HG03159 (cell line): ENCODE measurements at regions not wholly inside any gene's neighbourhood (a gene's known extent, or its start where the extent isn't known, plus 50 kb on each side); places are given as distances from the start of the nearest gene placed in this dataset.
A peak's percentile ranks its signal among the peaks of the same experiment; 100 is the strongest.
"Not testable (repeated sequence)": the region's sequence is repeated elsewhere in the genome, so short reads cannot be mapped to it uniquely, and the experiment has no call there.

Experiments used
- ATAC-seq: cut with Tn5 transposase; IDR thresholded peaks from one replicate; pipeline ENCODE4 v1.9.1; 2021; ENCODE audit warnings: mild to moderate bottlenecking, moderate library complexity; ENCODE audit not compliant: unreplicated experiment

DNA sequence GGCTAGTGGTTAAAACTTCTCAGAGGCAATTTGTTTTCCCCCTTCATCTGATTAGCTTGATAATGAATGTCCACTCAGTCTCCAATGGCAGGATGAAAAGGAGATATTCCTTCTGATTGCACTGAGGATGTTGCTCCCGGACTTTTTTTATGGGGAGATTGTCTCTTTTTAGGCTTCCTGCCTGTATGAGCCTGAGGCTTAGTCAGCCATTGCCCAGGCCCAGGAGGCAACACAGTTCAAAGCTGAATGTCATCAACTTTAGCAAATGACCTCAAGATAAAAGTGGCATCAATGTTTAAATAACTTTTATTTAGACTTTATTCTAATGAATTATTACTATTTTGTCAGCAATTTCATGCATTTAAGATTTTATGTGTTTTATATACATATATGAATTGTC is 162.9 kb upstream of the PTBP2 start:
- no peak for ATAC-seq

DNA sequence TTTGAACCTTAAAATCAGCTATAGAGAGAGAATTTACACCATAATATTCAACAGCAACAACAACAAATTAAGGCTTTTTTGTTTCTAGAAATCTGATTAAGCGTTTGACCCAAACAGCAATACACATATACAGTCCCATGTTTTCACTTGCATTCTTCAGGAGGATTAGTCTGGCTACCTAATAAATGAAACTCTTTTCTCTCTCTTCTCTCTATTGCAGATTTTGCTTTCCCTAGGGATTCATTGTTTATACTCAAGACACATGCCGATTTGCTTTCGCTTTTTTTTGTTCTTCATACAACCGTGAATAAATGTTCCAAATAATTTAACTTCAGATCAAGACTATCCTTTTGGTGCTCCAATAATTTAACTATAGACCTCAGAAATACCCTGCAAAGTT is 162.4 kb upstream of the PTBP2 start:
- no peak for ATAC-seq

DNA sequence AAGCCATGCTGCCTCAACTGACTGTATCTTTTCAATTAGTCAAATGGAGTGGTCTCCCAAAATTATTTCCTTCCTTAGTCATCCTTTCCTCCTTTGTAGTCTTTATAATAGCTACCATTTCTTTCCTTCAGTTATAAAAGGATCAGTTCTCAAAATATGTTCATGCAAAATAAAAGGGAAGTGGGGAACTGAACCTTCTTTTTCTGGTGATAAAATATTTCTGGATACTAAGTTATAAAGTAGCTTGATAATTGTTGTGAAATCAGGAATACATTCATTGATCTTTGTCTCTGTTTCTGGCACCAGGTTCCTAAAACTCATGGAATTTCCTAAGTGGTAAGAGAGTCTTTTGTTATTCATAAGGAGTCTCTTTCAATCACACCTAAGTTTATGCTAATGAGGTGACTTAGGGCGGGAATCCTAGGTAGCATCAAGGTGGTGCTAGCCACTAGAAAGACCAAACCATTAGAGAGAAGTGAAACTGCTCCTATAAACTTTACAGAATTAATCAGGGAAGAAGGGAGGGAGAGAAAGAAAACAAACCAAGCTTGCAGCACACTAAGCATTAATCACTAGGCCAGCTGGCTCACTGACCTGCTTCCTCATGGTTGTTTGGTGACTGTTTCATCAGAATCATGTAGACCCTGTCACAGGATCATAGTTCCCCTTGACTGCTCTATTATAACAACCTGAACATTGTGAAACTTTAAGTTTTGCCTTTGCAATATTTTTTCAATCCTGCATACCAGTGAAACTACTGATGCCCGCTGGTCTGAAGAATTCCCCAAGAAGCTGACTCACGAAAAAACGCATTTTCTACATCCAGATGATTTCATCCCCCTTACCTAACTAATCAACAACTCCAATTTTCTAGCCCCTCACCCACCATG is 161.6 kb upstream of the PTBP2 start:
- no peak for ATAC-seq

DNA sequence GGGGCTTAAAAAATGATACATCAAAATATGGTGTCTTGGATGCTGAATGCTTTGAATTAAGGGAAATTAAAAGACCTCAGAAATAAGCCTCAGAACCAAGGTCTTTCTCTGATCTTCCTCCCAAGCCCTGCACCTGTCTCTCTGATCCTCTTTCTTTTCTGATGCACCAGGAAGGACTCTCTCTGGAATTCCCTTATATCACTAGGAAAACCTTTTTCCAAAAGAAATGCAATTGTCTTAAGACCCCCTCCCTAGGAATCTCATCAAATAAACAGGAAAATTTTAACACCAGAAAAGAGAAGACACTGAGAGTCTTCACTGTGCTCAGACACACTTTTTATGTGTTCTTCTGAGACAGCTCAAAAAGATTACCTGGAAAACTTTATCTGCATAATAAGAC is 159.5 kb upstream of the PTBP2 start:
- ATAC-seq: no peak

DNA sequence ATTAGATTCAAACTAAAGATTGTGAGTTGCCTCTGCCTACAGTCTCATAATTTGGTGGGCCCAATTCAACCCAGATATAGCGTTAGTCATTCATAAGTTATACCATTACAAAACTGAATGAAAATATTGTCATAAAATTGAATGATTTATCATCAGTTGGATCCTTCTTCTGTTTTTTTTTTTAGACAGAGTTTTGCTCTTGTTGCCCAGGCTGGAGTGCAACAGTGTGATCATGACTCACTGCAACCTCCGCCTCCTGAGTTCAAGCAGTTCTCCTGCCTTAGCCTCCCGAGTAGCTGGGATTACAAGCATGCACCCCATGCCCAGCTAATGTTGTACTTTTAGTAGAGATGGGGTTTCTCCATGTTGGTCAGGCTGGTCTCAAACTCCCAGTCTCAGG is 157.2 kb upstream of the PTBP2 start:
- ATAC-seq: not testable (repeated sequence)

DNA sequence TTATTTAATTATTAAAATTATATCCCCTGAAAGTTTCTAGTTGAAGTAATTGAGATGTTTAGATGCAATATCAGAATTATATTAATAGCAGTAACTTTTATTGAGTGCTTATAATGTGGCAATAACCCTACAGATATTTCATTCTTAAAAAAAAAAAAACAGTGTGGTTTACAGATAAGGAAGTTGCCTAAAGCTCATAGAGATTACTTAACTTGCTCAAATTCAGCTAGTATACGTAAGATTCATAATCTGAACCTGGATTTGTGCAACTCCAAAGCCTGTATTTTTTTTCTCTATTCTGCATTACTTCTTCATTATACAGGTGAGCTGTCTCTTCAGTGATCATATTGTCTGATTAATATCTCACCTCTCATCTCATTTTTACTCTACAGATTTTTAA is 156.0 kb upstream of the PTBP2 start:
- ATAC-seq: no peak

DNA sequence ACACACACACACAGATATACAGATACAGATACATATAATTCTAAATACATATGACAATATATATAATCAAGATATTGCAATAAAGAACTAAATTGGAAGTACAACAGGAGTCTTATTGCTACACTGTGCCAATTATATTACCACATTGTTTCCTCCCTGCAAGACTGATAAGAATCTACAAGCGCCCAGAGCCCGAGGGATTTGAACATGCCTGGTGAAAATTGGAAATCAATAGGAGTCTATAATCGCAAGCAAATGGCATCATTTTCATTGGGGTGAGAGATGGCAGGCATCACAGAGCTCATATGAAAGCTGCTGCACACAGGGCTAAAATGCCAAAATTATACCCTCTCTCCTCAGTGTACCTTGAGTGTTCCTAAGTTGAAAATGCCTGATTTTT is 152.9 kb upstream of the PTBP2 start:
- ATAC-seq: no peak

DNA sequence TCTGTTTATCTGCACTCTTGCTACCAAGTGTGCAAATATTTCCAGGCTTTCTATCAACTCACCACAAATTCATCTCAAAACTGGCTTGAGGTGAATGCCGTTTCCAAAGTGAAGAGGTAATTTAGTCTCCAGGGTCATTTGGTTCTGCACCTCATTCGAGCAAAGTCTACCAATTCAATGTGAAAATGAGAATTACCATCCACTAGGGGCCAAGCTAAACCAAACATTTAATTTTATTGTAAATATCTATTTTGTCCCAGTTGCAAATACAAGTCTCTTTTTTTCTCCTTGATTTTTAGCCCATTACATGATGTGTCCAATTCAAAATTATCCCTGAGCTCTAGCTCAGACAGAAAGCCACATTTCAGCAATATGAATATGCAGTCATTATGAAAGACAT is 152.3 kb upstream of the PTBP2 start:
- ATAC-seq: no peak

DNA sequence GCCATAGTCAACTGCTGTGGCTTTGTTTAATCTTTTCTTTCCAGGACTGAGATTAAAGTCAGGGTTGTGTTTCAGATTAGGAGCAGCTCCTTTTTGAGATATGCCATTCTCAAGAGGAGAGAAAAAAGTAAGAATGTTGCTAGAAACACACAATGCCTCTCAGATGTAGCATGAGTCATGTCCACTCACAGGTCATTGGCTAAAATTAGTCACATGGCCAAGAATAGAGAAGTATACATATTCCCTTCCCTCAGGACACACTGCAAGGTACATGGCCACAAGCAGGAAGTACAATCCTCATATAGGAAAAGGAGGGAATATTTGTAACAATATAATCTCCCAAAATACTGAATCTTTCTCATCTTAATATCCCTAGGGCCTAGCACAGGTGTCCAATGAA is 141.9 kb upstream of the PTBP2 start:
- no peak for ATAC-seq

DNA sequence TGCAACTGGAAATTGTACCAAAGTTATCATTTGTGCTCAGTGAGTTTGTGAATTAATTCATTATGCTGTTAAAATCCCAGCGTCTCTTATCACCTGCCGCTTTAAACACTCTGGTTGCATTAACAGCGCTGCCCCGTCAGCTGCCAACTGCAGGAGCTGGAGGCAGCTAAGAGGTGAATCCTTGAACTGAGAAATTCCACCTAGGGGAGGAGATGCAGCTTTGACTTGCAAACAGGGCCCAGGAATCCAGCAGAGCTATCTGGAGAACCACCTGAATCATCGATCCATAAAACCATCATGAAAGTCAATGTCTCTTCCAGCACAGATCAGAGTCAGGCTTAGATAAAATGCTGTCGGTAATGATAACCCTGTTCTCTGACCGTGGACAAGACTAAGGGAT is 140.7 kb upstream of the PTBP2 start:
- ATAC-seq: no peak

DNA sequence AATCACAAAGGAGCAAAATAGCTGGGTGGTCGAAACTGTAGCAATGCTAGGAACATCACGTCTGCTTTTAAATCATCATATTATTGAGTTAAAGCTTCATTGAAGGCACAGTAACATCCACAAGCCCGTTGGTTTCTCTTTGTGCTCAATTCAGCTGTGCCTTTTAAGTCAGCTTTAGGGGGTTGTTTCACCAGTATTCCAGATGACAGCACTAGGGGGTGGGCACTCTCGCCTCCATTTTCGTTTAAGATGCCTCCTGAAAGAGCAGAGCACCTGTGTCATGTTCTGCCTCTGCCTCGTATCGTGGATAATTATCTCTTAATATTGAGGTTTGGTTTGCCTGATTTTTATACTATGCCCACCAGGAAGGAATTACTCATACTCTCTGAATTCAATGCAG is 139.8 kb upstream of the PTBP2 start:
- no peak for ATAC-seq

DNA sequence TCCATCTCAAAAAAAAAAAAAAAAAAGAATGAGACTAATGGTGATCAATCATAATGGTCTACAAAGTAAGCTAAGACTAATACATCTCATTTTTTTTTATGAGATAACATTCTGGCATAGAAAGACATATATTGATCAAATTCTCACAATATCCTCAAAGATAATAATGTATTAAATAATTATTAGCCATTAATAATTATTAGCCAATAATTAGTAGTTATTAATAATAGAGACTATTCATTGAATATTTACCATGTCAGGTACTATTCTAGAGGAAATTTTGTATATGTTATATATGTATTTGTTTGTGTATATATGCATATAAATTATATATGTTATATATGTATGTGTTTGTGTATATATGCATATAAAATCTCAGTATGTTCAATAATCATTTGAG is 137.7 kb upstream of the PTBP2 start:
- no peak for ATAC-seq

DNA sequence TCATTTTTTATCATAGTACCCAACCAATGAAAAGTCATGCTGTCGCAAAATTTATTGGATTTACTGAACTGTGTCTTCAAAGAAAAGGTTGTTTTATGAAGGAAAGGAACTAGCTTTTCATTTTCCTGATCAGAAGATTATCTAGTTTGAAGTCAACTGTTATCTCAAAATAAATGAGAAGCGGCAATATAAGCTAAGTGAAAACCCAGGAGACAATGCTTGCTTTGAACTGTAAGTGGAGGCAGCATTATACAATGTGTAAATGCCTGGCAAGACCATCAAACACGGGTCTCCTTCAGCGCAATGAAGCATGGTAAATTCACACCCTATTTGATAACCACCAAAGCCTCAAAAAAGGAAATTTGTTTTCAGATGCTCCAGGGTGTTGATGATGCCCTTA is 134.4 kb upstream of the PTBP2 start:
- no peak for ATAC-seq

DNA sequence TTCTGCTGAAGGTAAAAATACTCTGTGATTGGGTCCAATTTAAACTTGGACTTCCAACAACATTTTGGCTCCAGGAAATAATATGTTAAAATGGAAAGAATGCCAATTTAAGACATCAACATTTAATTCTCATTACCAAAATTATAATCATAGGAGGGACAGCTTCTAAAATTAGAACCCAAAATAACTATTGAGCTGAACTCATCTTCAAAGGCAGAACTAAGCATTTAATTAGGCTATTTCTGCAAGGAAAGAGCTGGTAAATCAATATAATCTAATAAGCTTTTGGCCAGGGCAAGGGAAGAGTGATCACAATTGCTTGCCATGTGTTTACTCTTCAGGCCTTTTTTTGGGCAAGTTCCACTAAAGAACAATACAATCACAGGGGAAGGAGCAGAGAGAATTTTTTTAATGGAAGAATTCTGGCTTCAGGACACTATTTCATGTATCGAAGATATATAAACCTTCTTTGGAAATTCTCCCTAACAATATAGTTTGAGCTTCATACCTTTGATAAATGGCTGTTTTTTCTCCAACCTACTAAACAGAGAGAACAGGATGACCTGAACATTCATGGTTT is 133.1 kb upstream of the PTBP2 start:
- no peak for ATAC-seq

DNA sequence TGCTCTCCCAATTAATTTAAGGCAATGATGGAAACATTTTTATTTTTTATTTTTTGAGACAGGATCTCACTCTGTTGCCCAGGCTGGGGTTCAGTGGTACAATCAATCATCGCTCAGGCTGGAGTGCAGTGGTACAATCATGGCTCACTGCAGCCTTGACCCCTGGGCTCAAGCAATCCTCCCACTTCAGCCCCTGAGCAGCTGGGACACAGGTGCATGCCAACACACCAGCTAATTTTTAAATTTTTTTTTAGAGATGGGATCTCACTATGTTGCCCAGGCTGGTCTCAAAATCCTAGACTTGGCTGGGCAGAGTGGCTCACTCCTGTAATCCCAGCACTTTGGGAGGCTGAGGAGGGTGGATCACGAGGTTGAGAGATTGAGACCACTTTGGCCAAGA is 126.1 kb upstream of the PTBP2 start:
- ATAC-seq: not testable (repeated sequence)

DNA sequence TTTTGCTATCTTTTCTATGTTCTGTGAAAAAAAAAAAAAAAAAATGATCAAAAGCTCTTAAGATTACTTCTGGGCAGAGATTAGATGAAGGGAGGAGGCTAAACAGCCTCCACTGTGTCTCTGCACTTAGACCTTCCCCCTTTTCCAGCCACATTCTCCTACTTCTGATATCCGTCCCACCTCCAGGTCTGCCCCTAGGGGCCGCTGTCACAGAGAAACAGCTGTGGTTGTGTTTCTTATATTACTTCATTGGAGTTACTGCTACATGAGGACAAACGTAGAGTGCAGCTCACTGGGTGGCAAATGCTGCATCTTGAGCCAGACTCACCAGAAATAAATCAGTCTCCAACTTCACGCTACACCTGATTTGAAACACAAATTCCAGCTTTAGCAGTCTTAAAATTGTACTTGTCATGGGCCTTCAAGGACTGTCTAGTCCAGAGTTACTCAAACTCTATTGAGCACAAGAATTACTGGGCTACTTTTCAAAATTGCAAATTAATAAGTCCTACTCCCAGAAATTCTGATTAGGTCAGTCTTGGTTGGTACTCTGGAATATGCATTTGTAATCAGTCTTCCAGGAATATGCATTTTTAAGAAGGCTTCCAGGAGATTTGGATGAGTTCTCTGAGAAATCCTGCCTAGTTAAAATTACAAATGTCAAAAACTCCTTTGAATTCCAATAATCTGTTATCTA is 125.2 kb upstream of the PTBP2 start:
- peak; percentile 87 for ATAC-seq

DNA sequence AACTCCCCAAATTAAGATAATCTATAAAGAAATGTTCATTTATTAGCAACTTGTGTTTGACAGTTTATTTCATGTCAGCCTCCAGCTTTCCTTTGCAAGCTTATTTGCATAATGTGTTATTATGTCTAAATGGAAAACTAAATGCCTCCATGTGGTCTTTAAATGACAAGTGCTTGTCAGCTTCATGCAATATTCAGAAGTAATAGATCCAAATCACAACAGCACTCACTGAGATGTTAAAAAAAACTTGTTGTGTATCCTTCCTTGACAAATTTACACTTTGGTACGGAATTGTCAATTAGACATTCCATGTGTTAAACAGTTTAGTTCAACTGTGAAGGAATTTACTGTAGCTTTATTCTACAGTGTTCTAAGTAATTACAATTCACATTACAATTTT is 124.4 kb upstream of the PTBP2 start:
- no peak for ATAC-seq

DNA sequence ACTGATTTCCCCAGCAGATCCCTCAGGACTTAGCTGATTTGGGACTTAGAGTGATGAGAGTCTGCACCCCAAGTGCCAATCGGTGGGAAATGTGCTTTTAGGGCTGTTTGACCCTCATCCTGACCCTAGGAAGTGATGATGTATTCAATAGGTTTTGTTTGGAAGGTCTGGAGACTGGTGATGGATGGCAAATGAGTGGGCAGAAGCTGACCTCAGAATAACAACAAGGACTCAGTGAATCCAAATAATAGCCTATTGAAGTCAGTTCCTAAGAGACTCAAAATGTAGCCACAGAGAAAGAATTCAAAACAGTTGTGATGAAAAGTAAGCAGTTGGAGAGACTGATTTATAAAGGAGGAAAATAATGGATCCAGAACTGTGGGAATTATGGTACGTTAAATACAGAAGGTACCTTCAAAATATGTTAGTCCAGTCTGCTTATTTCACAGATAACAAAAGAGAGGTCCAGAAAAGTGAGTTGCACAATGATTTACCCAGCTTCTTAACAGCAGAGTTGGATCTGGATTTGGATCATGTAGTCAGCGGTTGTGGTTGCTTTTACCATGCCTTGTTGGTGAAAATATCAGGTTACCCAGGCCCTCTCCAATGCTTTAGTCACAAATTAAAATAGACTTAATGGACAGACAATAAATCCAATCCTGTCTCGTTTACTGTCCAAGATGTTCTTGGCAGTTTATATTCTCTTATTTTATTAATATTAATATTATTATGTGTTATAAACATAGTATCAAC is 123.0 kb upstream of the PTBP2 start:
- no peak for ATAC-seq

DNA sequence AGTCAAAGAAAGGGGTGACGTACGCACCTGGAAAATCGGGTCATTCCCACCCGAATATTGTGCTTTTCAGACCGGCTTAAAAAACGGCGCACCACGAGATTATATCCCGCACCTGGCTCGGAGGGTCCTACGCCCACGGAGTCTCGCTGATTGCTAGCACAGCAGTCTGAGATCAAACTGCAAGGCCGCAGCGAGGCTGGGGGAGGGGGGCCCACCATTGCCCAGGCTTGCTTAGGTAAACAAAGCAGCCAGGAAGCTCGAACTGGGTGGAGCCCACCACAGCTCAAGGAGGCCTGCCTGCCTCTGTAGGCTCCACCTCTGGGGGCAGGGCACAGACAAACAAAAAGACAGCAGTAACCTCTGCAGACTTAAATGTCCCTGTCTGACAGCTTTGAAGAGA is 117.0 kb upstream of the PTBP2 start:
- not testable (repeated sequence) for ATAC-seq

DNA sequence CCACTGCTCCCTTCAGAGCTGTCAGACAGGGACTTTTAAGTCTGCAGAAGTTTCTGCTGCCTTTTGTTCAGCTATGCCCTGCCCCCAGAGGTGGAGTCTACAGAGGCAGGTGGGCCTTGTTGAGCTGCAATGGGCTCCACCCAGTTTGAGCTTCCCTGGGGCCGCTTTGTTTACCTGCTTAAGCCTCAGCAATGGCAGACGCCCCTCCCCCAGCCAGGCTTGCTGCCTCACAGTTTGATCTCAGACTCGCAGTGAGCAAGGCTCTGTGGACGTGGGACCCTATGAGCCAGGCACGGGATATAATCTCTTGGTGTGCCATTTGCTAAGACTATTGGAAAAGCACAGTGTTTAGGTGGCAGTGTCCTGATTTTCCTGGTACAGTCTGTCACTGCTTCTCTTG is 104.2 kb upstream of the PTBP2 start:
- not testable (repeated sequence) for ATAC-seq

DNA sequence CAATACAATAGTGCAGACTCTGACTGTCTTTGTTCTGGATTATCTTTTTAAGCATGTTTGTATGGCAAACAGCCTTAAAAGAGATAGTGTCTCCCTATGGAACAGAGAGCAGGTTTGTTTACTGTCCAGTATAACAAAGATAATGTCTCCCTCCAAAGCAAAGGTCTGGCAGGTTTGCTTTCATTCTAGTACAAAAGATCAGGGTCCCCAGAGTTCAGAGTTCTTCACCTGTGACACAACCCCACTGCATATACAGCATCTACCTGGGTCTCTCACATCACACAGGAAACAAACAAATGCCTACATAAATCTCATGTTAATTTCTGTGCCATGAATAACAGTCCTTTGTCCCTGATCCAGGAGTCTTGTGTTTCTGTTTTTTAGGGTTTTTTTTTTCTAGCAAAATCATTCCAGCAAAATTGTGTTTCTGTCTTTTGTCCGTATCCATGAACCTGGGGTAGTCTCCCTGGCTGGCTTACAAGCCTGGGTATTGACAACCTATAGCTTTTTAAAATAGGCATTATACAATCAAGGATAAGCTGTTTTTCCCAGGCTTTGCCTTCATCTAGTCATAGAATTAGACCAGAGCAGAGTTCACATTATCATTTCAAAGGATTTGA is 89.4 kb upstream of the PTBP2 start:
- ATAC-seq: no peak
